OCI-LY3 (cell line): ENCODE measurements at regions not wholly inside any gene's neighbourhood (a gene's known extent, or its start where the extent isn't known, plus 50 kb on each side); places are given as distances from the start of the nearest gene placed in this dataset.

Experiments used
- CTCF ChIP-seq: fragments of 200-600, 300-600 bp; sonication (generic); IDR thresholded peaks from 2 replicates; pipeline ENCODE4 v1.5.1; 2014; ENCODE audit warnings: antibody characterized with exemption, low read length, low read depth
- EZH2phosphoT487 ChIP-seq: fragments of 200-600 bp; shearing (Covaris generic); IDR thresholded peaks from 2 replicates; pipeline ENCODE4 v1.6.1; 2018; ENCODE audit warnings: antibody characterized with exemption, mixed run types, low read depth

- no peak for TF ChIP-seq CTCF
- no peak for TF ChIP-seq EZH2phosphoT487
These were observed 97.0 kb upstream of the RFX8 start for GRCh38 chr2:101571951-101572350.
